HuH-7.5 (cell line): ENCODE measurements at regions not wholly inside any gene's neighbourhood (a gene's known extent, or its start where the extent isn't known, plus 50 kb on each side); places are given as distances from the start of the nearest gene placed in this dataset.
"Not testable (repeated sequence)": the region's sequence is repeated elsewhere in the genome, so short reads cannot be mapped to it uniquely, and the experiment has no call there.

Experiments
- DNase-seq: peaks from one replicate; pipeline ENCODE4 v3.0.0; 2011; ENCODE audit warnings: low spot score

DNA sequence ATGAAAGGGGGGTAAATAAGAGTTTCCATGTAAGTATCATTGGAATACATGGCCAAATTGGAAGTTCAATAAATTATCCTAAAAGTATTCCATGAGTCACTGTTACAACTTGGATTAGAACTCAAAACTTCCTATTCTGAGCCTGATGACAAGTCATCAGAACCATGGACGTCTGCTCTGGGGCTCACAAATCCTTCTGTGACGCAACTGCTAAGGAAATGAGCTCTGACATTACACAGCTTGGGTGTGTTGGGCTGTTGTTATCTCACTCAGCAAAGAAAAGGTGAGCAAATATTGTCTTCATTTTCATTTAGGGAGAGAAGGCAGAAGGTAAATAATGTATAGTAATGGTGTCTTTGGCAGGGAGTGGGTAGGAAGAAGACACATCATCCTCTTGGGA, 214.8 kb upstream of the ADO start:
- no peak for DNase-seq

DNA sequence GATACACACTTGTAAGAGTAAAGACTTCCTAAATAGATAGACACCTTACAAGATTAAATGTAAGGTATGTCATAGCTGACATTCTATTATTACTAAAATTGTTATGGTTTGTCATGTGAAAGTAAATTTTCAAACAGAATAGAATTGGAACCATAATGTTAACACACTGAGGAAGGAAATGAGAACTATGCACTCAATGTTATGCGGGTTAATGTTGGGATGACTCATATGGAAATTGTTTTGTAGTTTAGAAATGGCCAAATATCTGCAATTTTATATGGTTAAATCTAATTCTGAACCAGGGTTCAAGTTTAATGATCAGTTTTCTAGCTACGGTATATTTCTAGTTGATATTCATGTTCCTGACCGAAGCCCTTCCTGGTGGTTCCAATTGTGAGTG, 214.2 kb upstream of the ADO start:
- no peak for DNase-seq

DNA sequence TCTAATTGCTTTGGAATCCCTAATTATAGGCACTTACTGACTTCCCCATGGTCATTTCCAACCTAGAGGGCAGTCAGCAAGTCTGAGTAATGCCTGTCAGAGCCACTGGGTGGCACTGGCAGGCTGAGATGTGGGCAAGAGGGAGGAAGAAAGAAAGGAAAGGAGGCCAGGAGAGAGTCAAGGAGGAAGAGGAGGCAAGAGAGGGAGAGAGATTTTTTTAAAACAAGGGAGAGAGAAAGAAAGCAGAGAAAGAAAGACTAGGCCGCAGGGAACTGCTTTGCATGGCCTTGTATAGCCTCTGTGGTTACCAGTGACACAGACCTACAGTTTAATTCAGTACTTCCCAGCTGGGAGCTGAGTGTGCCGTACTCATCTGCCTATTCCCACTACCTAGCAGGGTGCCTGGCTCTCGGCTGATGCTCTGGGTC, 210.4 kb upstream of the ADO start:
- peak; percentile 15 for DNase-seq

DNA sequence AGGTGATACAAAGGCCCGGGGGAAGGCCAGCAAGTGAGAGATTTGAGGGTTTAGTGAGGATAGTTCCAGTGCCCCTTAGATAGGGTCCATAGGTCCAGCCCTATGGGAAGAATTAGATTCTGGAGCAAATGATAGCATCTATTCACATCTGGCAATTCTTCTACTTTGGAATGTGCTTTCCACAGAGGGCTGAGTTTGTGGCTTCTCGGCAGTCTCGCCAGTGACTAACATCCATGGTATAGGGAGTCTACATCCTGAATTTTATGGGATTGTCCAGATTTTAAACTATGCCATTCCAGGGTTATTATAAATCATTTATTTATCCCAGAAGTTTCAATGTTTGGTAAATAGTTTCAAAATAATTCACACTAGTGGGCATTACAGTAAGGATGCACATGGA, 207.3 kb upstream of the ADO start:
- DNase-seq: no peak

DNA sequence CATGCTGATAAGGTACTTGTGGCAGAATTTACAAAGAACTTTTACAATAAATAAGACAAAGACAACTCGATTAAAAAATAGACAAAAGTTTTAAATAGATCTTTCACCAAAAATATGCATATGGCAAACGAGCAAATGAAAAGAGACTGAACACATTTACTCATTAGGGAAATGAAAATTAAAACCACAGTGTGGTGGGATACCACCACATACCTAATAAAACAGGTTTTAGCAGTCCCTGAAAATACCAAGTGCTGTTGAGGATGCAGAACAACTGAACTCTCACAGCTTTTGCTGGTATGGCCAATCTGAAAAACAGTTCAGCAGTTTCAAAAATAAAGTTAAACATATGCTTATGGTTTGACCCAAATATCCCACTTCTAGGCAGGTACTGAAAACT, 205.4 kb upstream of the ADO start:
- DNase-seq: no peak

DNA sequence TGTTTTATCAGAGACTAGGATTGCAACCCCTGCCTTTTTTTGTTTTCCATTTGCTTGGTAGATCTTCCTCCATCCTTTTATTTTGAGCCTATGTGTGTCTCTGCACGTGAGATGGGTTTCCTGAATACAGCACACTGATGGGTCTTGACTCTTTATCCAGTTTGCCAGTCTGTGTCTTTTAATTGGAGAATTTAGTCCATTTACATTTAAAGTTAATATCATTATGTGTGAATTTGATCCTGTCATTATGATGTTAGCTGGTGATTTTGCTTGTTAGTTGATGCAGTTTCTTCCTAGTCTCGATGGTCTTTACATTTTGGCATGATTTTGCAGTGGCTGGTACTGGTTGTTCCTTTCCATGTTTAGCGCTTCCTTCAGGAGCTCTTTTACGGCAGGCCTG, 198.0 kb upstream of the ADO start:
- not testable (repeated sequence) for DNase-seq

DNA sequence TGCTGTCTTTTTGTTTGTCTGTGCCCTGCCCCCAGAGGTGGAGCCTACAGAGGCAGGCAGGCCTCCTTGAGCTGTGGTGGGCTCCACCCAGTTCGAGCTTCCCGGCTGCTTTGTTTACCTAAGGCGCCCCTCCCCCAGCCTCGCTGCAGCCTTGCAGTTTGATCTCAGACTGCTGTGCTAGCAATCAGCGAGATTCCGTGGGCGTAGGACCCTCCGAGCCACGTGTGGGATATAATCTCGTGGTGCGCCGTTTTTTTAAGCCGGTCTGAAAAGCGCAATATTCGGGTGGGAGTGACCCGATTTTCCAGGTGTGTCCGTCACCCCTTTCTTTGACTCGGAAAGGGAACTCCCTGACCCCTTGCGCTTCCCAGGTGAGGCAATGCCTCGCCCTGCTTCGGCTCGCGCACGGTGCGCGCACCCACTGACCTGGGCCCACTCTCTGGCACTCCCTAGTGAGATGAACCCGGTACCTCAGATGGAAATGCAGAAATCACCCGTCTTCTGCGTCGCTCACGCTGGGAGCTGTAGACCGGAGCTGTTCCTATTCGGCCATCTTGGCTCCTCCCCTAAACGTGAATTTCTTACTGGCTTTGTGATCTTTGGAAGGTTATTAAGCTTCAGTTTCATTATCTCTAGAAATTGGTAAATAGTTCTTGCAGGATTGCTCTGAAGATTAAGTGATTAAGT, 196.2 kb upstream of the ADO start:
- DNase-seq: not testable (repeated sequence)

DNA sequence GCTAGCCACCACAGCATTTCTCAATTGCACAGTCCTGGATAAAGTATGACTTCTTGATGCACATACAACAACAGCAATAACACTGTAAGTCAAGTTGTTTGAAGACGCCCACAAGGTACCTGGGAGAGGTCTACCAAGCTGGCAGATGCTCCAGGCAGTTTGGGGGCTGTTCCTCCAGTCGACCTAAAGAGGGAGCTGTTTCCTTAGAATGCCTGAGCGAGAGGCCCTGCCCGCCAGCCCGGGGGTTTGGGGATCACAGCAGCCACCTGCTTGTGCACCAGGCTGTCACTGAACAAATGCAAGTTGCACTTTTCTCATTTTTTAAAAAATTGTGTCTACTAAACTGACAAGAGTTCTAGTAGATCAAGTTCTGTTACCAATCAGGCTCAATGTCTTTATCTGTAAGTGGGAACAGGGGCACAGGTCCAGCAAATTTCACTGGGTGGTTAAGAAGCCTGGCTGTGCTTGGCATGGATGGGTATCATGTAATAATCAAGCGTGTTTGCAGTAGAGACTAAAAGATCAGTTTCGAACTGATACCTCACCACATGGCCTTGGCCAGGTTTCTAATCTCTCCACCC, 193.8 kb upstream of the ADO start:
- DNase-seq: peak; percentile 20

DNA sequence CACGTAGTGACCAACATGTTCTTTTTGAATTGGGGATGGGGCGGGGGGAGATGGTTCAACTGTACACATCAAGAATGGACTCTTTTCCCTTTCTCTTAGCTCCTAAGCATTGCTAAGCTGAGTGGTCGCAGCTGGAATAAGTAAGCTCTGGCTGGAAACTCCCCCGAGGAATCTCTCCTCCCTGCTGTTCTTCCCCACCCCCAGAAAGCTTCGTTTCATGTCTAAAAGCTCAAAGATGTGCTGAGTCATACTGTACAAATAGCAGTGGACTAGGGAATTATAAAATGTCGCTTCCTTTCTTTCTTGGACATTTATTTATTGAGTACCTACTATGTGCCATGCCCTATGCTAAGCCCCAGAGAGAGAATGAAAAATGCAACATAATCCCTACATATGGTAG, 191.1 kb upstream of the ADO start:
- DNase-seq: no peak

DNA sequence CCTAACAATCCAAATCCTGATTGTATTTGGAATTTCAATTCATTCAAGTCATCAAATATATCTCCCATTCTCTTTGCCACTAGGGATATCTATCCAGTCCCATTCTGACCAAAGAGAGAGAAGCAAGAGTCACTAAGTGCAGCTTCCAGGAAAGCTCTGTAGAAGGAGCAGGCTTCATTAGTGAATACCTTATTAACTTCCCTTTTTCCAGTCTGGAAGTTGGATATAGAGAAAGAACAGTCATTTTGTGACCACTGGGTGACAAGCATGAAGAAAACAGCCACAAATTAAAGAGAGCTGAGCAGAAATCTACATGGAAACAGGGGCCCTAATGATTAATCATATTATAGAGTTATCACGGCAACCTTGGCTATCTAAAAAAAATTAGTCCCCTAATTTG, 190.7 kb upstream of the ADO start:
- no peak for DNase-seq

DNA sequence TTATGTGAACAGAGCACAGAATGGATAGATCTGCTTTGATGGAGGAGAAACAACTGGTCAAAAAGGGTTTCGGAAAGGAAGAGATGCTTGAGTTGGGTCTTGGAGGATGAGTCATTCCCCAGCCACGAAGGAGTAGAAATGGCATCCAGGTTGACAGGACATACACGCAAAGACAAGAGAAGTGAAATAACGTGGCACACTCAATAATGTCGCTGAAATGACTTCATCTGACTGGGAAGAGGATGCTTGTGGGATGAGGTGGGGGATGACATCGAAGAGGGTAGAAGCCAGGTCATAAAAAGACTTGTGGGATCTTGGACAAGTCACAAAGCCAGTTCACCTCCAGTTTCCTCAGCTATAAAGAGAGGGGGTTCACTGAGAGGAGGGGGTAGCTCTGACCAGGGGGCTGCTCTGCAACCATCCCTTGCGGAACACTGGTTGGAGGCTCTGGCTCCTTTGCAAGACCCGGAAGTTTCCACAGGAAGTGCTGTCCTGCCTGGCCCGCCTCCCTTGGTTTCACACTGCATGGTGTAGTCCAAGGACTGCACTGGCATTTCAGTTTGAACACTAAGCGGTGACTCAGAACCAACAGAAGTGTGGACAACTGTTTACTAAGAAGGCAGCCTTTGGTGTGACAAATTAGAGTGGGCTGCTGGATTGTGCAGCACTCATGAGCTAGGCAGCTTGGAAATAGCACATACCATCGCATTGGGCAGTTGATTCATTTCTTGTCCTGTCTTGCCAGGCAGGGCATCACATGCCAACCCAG, 189.9 kb upstream of the ADO start:
- no peak for DNase-seq

DNA sequence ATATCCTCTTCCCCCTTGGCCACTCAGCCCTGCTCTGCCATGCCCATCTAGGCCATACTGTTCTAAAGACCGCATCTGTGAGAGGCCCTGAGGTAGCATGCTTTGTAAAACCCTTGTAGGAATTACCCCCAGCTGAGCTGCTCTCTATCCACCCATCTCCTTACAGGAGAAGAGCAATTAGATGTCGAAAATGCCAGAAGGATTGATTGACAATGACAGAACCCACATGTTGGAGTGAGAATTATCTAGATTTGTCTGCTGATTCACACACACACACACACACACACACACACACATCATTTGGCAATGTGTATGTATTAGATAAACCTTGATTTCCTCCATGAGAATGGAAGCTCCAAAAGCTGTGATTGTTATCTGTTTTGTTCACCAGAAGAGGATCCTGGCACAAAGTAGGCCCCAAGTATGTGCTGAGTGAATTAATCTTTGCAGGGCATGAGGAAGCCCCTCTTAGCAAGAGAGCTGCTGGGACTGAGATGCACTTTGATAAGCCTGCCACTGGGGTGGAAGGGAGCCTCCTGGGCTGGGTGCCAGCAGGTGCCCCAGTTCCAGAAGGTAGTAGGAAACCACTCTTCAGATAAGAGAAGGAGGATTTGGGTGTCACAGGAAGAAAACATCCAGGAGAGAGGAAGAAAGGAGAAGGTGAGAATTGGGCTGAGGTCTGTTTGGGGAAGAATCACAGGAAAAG, 187.5 kb upstream of the ADO start:
- no peak for DNase-seq

DNA sequence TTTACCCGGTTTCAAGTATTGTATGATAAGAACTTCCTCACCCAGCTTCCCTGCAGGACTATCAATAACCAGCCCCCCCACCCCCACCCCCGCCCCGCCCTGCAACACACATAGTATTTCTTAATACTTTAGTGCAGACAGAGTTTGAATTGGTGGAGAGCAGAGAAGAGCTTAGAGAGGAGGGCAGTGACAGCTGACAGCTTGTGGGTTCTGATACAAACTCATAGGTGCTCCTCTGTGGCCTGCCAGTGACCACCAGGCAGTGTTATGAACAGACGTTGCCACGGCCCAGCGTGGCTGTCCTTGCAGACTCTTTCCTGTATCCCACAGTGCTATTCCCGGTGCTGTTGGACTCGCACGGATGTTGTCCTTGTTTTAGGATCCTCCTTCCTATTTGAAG, 186.9 kb upstream of the ADO start:
- DNase-seq: no peak

DNA sequence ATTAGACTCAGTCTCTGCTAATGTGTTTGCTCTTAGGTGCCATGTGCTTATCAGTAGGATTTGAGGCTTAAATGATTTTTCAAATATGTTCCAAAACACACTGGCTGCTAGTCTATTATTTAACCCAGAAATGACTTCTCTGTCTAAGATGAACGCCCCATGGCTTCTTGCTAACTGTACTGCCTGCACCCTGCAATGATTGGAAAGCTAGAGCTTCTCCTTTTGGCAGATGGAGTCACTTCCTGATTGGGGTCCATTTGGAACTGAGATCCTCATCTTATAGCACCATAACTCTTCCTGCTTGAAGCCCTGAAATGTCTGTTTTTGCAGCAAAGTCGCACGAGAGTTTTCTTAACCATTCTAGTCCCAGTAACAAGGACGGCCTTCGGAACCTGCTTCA, 186.5 kb upstream of the ADO start:
- DNase-seq: no peak

DNA sequence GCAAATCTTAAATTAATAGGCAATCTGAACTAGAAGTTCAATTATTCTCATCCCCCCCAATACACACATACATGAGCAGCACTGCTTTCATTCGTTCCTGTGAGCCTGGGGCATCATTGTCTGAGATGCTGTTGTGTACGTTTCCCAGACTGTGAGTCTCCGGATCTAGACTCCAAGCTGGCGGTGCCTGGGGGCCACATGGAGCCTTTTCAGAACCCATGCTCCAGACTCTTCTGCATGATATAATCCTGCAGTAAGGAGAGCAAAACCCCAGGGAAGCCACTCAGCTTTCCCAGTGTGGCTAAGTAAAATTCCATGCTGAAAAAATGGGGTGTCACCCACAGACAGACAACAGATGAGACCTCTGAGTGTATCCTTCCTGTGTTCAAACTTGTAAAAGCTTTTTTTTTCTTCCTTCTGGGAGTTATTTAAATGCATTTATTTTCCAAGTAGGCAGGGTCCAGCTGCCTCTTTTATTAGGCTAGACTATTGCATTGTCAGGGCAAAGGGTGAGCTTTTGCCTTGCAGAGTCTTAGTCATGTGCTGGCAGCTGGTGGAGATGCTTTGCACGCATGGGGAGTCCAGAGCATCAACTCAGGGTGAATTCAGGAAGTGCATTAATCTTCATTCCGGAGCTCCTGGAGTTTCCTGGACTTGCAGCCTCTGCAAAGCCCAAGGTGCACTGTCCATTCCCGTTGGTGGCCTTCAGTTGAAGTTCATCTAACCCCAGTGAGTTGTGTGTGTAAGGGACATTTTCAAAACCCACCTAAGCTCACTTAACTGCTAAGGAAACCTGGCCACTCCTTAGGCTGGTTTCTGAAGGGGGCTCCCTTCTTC, 185.7 kb upstream of the ADO start:
- no peak for DNase-seq

DNA sequence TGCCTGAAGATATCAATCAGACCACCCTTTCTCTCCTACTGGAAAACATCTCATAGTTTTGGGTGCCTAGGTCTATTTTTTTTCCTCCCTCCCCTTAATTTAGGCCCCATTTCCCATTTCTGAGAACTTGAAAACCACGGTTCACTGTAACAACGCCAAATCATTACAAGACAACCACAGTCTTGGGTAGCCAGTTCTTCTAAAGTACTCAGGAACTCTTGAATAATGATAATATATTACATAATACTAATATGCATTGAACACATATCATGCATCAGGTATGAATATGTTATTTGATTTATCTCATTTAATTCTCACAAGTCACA, 185.1 kb upstream of the ADO start:
- DNase-seq: no peak

DNA sequence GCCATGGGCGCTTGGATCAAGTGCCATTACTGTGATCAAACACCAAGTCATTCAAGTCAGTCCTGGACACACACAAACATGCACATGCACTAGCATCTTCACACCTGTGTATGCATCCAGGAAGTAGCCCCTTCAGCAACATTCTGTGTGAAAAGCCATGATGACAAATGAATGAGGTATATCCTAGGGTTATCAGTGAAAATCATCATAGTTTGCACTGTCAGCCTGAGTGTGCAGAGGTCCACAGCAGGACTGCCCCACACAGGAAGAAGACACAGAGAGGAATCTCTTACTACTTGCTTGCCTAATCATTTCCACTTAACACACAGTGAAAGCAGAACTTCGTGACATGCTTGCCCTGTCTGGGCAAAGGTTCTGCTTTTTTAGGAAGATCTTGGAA, 184.0 kb upstream of the ADO start:
- DNase-seq: no peak

DNA sequence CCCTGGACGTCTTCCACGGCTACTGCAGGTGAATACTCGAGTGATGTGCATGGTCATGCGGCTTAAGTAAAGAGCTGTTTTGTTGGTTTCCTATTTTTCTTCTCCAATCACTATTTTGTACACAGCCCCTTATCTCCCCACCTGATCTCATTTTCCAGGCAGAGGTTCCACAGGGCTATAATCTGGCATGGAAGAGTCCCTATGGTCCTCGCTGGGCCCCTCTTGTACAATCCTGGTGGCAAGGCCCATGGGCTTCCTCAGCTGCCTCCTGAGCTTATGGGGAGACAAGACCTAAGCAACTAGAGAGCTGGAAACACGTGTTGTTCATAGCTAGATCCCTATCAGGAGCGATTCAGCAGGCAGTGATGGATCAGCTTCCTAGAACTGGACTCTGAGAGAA, 181.3 kb upstream of the ADO start:
- DNase-seq: no peak

DNA sequence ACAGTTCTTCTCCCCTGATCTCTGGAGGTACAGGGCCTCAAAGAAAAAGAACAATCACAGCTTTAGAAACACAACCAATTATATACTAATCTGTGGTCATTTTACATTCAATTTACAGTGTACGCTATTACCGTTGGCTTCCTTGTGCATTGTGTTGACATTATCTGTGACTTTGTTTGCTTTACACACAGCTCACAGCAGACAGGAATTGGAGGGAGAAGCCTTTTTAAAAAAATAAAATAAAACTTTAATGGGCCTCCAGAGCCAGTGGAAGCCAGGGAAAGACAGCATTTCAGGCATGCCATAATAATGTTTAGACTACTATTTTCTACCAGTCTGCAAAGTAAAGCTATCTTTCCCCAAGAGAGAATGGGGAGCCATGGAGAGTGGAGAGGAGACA, 179.0 kb upstream of the ADO start:
- no peak for DNase-seq

DNA sequence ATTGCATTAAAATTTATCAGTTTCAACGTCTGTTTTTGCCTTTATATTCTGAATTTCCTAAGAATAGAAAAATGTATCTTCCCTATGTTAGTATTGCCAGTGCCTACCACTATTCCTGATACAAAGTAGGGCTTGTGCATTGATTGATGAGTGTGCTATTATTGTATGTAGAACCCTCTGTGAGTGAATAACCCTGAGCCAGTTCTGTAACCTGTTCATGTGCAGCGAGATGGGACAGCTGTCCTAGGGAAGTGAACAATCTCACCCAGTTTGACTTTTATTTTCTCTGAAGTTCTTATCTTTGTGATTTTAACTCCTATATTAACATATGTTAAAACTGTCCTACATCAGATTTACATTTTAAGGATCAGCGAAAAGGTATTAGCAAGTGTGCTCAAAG, 178.4 kb upstream of the ADO start:
- DNase-seq: no peak

DNA sequence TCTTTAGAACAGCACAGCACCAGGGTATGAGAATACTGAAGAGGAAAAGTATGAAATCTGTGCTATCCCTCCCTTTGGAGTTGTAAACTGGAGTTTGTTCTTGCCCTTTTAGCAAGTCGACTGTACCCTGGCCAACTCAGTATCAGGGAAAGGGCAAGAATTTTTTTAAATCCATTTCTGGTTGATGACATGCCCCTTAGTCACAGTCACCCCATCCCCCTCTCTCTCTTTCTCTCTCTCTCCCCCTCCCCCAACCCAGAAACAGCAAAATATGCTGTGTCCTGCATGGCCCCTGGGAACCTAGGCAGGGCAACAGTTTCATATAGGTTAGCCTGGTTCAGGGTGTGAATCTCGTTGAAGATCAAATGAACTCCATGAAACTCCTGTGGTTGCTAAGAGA, 177.7 kb upstream of the ADO start:
- DNase-seq: no peak

DNA sequence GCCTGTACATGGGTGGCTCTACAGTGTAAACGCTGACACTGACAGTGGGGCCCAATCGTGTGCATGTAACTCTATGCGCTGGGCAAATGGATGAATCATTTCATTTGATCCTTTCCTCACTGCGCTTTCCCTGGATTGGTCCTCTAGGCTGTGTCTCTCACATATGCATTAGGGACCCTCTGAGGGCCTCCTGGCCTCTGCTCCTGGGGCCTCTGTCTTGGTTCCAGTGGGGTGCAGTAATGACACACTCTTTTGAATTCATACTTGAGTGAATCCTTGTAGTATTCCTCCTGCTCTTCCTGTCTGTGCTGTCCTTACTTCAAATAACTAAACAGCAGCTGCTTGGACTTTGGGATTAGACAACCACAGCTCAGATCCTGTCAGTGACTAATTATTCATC, 176.5 kb upstream of the ADO start:
- DNase-seq: no peak
